ENCODE measurements at regions not wholly inside any gene's neighbourhood (a gene's known extent, or its start where the extent isn't known, plus 50 kb on each side); places are given as distances from the start of the nearest gene placed in this dataset.

DNA sequence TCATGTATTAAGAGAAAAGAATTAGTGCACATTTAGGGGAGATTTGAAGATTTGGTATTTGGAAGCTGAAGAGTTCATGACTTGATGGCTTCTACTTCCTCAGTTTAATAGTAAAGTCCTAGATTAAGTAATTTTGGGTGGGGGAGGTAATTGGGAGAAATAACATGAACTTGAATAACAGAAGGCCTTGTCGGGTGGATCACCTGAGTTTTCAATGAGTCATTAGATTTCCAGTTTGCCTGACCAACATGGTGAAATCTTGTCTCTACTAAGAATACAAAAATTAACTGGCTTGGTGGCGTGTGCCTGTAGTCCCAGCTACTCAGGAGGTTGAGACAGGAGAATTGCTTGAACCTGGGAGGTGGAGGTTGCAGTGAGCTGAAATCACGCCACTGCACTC is 181.0 kb downstream of the GJA1 start (continued):
- TF ChIP-seq ZNF274 (IDR thresholded peaks at IDR 0.05; ENCODE audit: low read length) (no peak), ZNF274 (tag by site-specific recombination; IDR thresholded peaks at IDR 0.05; ENCODE audit: borderline replicate concordance) (no peak)

GRCh38 chr6:121617388-121617787 is 181.9 kb downstream of the GJA1 start:
- no peaks in the 10 kb centered on the region; the same call in 1 of the 2 replicates for H3K4me1 ChIP-seq (ENCODE audit: control insufficient read depth, insufficient read depth, low read length)
- H3K36me3 ChIP-seq (ENCODE audit: control insufficient read depth in 2 of 2, insufficient read depth in 1 of 2, low read length in 2 of 2) = no peaks in the 10 kb centered on the region
- H3K9me3 ChIP-seq (ENCODE audit: control insufficient read depth, insufficient read depth, low read depth, low read length) = no peaks in the 10 kb centered on the region
- TF ChIP-seq ZNF132 (tag by site-specific recombination; IDR thresholded peaks at IDR 0.05; ENCODE audit: borderline replicate concordance) (no peak), ZBTB17 (tag by site-specific recombination; IDR thresholded peaks at IDR 0.05) (no peak), ZNF391 (tag by site-specific recombination; IDR thresholded peaks at IDR 0.05; ENCODE audit: borderline replicate concordance, low read depth) (no peak), ZNF10 (tag by site-specific recombination; IDR thresholded peaks at IDR 0.05) (no peak), ZFP3 (tag by site-specific recombination; IDR thresholded peaks at IDR 0.05; ENCODE audit: low read depth) (no peak), ZNF24 (tag by site-specific recombination; IDR thresholded peaks at IDR 0.05) (no peak), ZSCAN23 (tag by site-specific recombination; IDR thresholded peaks at IDR 0.05) (no peak), ZNF626 (tag by site-specific recombination; IDR thresholded peaks at IDR 0.05) (no peak), BCL6B (tag by site-specific recombination; IDR thresholded peaks at IDR 0.05) (no peak), ZFP69B (tag by site-specific recombination; IDR thresholded peaks at IDR 0.05) (no peak), ZNF398 (tag by site-specific recombination; IDR thresholded peaks at IDR 0.05) (no peak)
- TF ChIP-seq, protein P1, sequence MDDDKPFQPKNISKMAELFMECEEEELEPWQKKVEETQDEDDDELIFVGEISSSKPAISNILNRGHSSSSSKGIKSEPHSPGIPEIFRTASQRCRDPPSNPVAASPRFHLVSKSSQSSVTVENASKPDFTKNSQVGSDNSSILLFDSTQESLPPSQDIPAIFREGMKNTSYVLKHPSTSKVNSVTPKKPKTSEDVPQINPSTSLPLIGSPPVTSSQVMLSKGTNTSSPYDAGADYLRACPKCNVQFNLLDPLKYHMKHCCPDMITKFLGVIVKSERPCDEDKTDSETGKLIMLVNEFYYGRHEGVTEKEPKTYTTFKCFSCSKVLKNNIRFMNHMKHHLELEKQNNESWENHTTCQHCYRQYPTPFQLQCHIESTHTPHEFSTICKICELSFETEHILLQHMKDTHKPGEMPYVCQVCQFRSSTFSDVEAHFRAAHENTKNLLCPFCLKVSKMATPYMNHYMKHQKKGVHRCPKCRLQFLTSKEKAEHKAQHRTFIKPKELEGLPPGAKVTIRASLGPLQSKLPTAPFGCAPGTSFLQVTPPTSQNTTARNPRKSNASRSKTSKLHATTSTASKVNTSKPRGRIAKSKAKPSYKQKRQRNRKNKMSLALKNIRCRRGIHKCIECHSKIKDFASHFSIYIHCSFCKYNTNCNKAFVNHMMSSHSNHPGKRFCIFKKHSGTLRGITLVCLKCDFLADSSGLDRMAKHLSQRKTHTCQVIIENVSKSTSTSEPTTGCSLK (tag by site-specific recombination; IDR thresholded peaks at IDR 0.05) = no peak
- H3K4me3 ChIP-seq (ENCODE audit: low read depth, low read length) = no peak overlapping the region
- ChIA-PET POLR2A (no interaction called here), CTCF (interaction anchor here (0.6 kb wide), 1 partner anchor 49 kb away, joined by 3 read pairs; no protein-coding TSS in a partner anchor)
- H3K27ac ChIP-seq (ENCODE audit: extremely low read depth, low read depth, low read length) = no peak overlapping the region

DNA sequence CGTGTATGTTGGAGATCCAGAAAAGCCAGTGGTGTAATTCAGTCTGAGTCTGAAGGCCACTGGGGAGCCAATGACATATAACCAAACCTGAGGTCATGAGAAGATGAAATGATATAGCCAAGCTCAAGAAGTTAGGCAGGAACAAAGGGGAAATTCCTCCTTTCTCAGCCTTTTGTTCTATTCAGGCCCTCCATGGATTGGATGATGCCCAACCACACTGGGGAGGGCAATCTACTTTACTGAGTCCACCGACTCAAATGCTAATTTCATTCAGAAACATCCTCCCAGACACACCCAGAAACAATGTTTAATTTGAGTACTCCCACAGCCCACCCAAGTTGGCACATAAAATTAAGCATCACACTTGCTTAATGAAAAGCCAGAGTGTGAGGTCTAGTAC is 183.6 kb downstream of the GJA1 start:
- Histone ChIP-seq H3K27ac (ENCODE audit: extremely low read depth, low read depth, low read length) (no peak overlapping the region), H3K9me3 (ENCODE audit: control insufficient read depth, insufficient read depth, low read depth, low read length) (no peaks in the 10 kb centered on the region), H3K36me3 (ENCODE audit: control insufficient read depth in 2 of 2, insufficient read depth in 1 of 2, low read length in 2 of 2) (no peaks in the 10 kb centered on the region), H3K4me3 (ENCODE audit: low read depth, low read length) (no peak overlapping the region), H3K4me1 (ENCODE audit: control insufficient read depth, insufficient read depth, low read length) (no peaks in the 10 kb centered on the region)
- CTCF ChIA-PET = no interaction called here
- POLR2A ChIA-PET = no interaction called here
- TF ChIP-seq ZNF830 (tag by site-specific recombination; IDR thresholded peaks at IDR 0.05; ENCODE audit: low read depth) (no peak), ZNF24 (tag by site-specific recombination; IDR thresholded peaks at IDR 0.05) (no peak), TRIM28 (IDR thresholded peaks at IDR 0.05; ENCODE audit: borderline replicate concordance, low read length) (no peak), GFI1B (tag by site-specific recombination; IDR thresholded peaks at IDR 0.05) (no peak), ZFP37 (tag by site-specific recombination; IDR thresholded peaks at IDR 0.05) (no peak), ZNF488 (tag by site-specific recombination; IDR thresholded peaks at IDR 0.05) (no peak), ZFHX2 (tag by site-specific recombination; conservative IDR thresholded peaks at IDR 0.05) (no peak), RBAK (tag by site-specific recombination; IDR thresholded peaks at IDR 0.05) (no peak), ZNF510 (tag by site-specific recombination; IDR thresholded peaks at IDR 0.05; ENCODE audit: insufficient replicate concordance) (no peak), ZNF837 (tag by site-specific recombination; IDR thresholded peaks at IDR 0.05) (no peak), ZNF426 (tag by site-specific recombination; IDR thresholded peaks at IDR 0.05) (no peak)
- TF ChIP-seq, protein P2, sequence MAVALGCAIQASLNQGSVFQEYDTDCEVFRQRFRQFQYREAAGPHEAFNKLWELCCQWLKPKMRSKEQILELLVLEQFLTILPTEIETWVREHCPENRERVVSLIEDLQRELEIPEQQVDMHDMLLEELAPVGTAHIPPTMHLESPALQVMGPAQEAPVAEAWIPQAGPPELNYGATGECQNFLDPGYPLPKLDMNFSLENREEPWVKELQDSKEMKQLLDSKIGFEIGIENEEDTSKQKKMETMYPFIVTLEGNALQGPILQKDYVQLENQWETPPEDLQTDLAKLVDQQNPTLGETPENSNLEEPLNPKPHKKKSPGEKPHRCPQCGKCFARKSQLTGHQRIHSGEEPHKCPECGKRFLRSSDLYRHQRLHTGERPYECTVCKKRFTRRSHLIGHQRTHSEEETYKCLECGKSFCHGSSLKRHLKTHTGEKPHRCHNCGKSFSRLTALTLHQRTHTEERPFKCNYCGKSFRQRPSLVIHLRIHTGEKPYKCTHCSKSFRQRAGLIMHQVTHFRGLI (tag by site-specific recombination; IDR thresholded peaks at IDR 0.05) = no peak
